ENCODE measurements at regions not wholly inside any gene's neighbourhood (a gene's known extent, or its start where the extent isn't known, plus 50 kb on each side); places are given as distances from the start of the nearest gene placed in this dataset.

- no peak for DNase-seq
Measured at GRCh38 chr9:88224938-88225337, 86.7 kb upstream of the SPATA31C2 start.

DNA sequence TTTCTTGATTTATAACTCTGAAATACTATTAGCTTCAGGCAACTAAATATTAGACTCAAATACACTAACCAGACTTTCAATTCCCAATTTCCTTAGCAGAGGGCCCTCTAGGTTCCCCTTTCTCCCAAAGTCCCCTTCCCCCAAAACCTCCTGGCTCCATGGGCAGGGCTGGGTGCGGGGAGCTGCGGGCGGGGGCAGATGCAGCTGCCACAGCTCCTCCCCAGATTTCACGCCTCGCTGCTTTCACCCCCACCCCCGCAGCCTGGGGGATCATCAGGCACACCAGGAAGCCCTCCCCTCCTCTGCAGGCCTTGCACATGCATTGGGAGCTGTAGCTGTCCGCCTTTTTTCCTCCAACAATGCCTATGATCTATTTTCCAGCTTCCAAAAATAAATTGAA is 82.8 kb upstream of the SPATA31C2 start:
- no peak for DNase-seq

DNA sequence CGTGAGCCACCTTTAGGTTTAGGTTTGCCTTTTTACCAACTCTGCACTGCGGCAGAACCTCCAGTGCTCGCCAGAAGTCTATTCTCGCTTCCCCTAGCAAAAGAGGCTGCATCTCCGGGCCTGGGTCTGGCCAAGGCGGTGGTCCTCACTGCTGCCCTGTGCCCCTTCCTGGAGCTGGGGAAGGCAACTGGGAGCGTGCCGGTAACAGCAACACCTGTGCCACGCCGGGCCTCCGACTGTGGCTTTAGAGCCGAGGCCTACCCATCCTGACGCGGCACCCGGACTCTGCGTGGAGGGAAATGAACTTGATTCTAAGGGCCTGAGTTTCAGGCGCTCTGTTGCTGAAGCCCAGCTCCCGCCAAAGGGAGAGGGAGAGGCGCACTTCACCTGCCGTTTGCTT is 82.4 kb upstream of the SPATA31C2 start:
- no peak for DNase-seq

GRCh38 chr9:88219601-88220000 is 81.3 kb upstream of the SPATA31C2 start:
- no peak for DNase-seq

GRCh38 chr9:88218726-88219125 is 80.5 kb upstream of the SPATA31C2 start:
- no peak for DNase-seq

DNA sequence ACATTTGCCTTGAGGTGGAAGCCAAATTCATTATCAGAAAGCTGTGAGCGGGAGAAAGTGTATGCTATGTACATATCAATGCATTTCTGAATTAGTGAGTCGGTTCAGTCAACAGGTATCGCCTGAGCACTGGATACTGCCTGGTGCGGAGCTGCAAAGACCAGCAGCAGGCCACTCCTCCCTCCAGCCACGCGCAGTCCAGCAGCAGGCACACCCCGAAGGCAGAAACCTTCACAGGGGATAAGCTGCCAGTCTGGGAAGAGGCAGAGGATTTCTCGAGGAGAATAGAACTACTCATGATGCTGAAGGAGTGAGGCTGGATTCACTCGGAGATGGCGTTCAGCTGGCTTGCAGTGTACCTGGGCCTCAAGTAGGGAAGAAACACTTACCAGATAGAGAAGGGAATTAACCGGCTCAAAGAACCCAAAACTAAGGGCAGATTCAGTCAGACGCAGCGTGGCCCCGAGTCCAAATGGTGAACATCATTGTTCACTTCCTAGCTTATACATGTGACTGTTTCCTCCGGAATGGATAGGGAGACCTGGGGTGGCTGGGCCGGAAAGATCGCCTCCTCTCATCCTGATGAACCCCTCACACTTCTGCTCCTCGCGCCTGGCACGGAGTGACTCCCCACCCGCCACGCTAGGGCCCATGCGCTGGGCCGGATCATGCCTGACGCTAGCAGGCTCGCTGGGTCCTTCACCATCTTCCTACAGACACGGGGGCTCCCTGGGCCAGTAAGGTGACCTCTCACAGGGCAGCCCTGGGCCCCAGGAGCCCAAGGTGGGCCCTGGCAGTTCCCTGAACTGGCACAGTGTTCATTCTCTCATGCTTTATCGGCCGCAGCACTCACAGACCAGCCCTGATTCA is 78.1 kb upstream of the SPATA31C2 start:
- no peak for DNase-seq

GRCh38 chr9:88215196-88216125 is 77.2 kb upstream of the SPATA31C2 start:
- DNase-seq, result no peak

DNA sequence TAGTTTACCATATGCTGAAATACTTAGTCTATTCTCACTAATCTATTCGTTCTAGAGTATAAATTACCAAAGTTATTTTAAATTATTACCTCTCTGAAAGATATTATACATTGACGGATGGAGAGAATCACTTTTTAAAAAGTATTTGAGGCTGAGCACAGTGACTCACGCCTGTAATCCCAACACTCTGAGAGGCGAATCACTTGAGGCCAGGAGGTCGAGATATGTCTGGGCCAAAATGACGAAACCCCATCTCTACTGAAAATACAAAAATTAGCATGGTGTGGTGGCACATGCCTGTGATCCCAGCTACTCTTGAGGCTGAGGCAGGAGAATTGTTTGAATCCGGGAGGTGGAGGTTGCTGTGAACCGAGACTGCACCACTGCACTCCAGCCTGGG is 64.0 kb upstream of the SPATA31C2 start:
- no peak for DNase-seq

GRCh38 chr9:88198341-88198807 is 60.1 kb upstream of the SPATA31C2 start:
- no peak for DNase-seq

DNA sequence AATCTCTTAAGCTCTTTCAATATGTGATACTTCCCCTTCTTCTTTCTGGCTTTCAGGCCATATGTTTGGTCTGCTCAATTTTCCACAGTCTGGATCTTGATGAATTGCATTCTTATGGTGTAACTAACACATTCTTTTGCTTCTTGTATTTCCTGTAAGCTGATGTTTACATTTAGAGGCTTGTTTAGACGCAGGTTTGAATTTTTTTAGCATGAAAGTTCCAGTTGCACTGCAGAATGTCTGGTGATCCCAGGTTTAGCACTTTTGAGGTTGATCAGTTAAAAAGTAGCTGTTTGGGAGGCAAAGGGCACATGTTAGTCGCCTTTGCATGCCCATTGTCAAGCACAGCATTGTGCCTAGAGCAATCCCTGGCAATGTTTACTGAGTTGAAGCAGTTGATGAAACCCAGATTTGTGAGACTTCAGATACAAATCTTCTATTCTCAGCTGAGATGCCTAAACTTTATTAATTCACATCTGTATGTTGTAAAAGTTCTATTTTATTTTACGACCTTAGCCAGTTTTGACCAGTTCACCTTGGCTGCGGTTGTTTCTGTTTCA is 59.6 kb upstream of the SPATA31C2 start:
- no peak for DNase-seq

DNA sequence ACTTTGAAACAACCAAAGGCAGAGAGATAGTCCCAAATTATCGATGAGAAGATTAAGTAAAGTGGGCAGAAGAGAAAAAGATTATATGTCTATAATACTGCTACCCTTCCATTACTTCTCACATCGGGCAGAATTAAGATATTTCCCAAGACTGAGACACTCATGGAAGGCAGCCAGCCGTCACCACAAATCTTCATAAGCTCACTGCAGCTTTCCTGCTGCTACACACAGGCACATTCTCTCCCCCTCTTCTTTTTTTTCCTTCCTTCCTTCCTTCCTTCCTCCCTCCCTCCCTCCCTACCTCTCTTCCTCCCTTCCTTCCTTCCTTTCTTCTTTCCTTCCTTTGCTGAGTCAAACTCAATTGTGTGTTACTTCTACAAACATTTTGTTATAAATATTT is 58.7 kb upstream of the SPATA31C2 start:
- no peak for DNase-seq

DNA sequence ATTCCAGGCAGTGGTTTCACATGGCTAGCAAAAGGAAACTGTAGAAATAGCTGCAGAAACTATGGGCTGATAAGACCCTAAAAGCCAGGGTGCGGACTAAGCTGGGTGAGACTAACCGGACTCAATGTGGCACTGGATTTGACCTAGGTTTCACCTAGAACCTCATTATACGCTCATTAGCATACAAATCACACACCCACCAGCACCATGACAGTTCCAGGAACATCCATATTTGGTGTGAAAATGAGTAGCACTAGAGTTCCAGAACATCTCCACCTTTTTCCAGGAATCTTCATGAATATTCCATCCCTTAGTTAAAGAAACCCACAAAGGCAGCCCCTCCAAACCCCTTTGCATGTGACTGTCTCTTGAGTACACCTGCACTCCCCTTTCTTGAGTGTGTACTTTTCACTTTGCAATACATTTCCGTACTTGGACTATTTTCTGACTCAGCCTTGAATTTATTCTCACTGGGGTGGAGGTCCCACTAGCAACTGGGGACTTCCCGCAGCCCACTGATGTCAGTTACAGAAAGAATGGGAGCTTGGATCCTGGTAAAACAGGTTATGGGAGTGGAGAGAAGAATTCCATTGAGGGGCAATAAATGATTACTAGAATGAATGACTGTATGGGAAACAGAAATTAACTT is 58.0 kb upstream of the SPATA31C2 start:
- no peak for DNase-seq

- DNase-seq, result no peak
Measured at GRCh38 chr9:88193766-88194165, 55.5 kb upstream of the SPATA31C2 start.

DNA sequence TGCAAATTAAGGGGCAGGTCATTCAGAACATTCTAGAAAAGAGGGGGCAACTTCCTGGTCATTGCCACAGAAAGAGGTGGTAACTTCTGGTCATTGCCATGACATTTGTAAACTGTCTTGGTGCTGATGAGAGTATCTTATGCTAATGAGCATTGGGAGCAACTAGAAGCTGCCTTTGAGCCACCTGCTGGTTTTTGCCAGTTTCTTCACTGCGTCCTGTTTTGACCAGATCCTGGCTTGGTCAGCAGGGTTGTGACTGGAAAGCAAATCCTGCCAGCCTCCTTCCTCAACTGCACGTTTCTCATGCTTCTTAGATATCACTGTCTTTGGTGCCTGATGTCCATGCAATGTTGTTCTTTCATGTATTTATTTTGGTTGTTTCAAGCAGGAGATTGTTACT is 53.2 kb upstream of the SPATA31C2 start:
- no peak for DNase-seq

GRCh38 chr9:88189371-88189770 is 51.1 kb upstream of the SPATA31C2 start:
- no peak for DNase-seq
